HEK293T (cell line): ENCODE measurements at regions not wholly inside any gene's neighbourhood (a gene's known extent, or its start where the extent isn't known, plus 50 kb on each side); places are given as distances from the start of the nearest gene placed in this dataset.

Source experiments
- BHLHE40 ChIP-seq: fragments of 450-650 bp; IDR thresholded peaks from 2 replicates; pipeline ENCODE4 v1.6.1; 2016; ENCODE audit warnings: mild to moderate bottlenecking, moderate library complexity, borderline replicate concordance
- CTBP1 ChIP-seq: fragments of 450-650 bp; IDR thresholded peaks from 2 replicates; pipeline ENCODE4 v1.6.1; 2016; ENCODE audit warnings: borderline replicate concordance
- FOXA1 ChIP-seq: fragments of 450-650 bp; IDR thresholded peaks from 2 replicates; pipeline ENCODE4 v1.6.1; 2016; ENCODE audit warnings: mild to moderate bottlenecking
- FOXM1 ChIP-seq: fragments of 450-650 bp; IDR thresholded peaks from 2 replicates; pipeline ENCODE4 v1.6.1; 2017; ENCODE audit warnings: mild to moderate bottlenecking, borderline replicate concordance
- NFRKB ChIP-seq: fragments of 450-650 bp; IDR thresholded peaks from 2 replicates; pipeline ENCODE4 v1.6.1; 2016; ENCODE audit warnings: mild to moderate bottlenecking, moderate library complexity
- PKNOX1 ChIP-seq: fragments of 450-650 bp; IDR thresholded peaks from 2 replicates; pipeline ENCODE4 v1.6.1; 2016
- SP1 ChIP-seq: fragments of 450-650 bp; IDR thresholded peaks from 2 replicates; pipeline ENCODE4 v1.6.1; 2017
- SUZ12 ChIP-seq: fragments of 450-650 bp; IDR thresholded peaks from 2 replicates; pipeline ENCODE4 v1.6.1; 2016; ENCODE audit warnings: mild to moderate bottlenecking
- ZNF384 ChIP-seq: fragments of 450-650 bp; IDR thresholded peaks from 2 replicates; pipeline ENCODE4 v1.6.1; 2016

GRCh38 chr5:166074582-166075481 is 2216.6 kb upstream of the WWC1 start:
- TF ChIP-seq BHLHE40, result no peak
- no peak for TF ChIP-seq SUZ12
- TF ChIP-seq FOXA1, result no peak
- TF ChIP-seq ZNF384, result no peak
- no peak for TF ChIP-seq FOXM1
- TF ChIP-seq PKNOX1, result no peak
- TF ChIP-seq CTBP1, result no peak
- TF ChIP-seq NFRKB, result no peak
- TF ChIP-seq SP1, result no peak
